ENCODE measurements at regions not wholly inside any gene's neighbourhood (a gene's known extent, or its start where the extent isn't known, plus 50 kb on each side); places are given as distances from the start of the nearest gene placed in this dataset.

DNA sequence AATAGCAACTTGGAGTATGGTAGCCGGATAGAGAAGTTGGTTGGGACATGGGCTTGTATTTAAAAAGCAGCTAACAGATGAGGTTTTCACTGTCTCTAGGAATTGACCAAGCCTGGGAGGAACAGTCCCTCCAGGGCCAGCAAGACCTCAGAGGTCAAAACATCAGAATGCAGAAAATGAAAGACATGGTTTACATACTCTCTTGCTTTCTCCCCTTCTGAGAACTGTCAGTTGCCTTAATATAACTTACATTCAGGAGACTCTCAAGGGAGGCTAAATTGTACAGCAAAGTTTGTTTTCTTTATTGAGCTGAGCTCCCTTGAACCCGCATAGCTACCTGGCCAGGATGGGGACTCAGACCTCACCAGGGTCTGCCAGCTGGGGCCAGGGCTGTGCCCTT, 179.3 kb downstream of the GAS1 start:
- Histone ChIP-seq H3K36me3 (ENCODE audit: insufficient read depth, low read length) (no peaks in the 10 kb centered on the region), H3K4me2 (ENCODE audit: low read length) (no peak overlapping the region), H2AFZ (ENCODE audit: low read depth, low read length) (no peak overlapping the region), H3K9ac (ENCODE audit: low read length) (no peak overlapping the region), H3K27ac (ENCODE audit: low read length) (no peak overlapping the region), H3F3A (ENCODE audit: insufficient read depth, low read length, poor library complexity, severe bottlenecking) (no peaks in the 10 kb centered on the region), H3K4me3 (ENCODE audit: low read length) (no peak overlapping the region), H3K27me3 (ENCODE audit: insufficient read depth, low read depth, low read length) (no peaks in the 10 kb centered on the region), H3K9me3 (ENCODE audit: low read length) (no peaks in the 10 kb centered on the region), H3K79me2 (replicated peaks; ENCODE audit: insufficient read depth, low read length) (no peaks in the 10 kb centered on the region), H4K20me1 (ENCODE audit: insufficient read depth) (no peaks in the 10 kb centered on the region), H3K9me2 (ENCODE audit: insufficient read depth, low read length) (no peaks in the 10 kb centered on the region)
- TF ChIP-seq TAF1 (IDR thresholded peaks at IDR 0.05; ENCODE audit: low read depth) (no peak), MXI1 (conservative IDR thresholded peaks at IDR 0.05; ENCODE audit: poor library complexity, severe bottlenecking) (no peak), EZH2 (IDR thresholded peaks at IDR 0.05; ENCODE audit: borderline replicate concordance, insufficient read depth, low read length, poor library complexity, severe bottlenecking) (no peak), RAD21 (conservative IDR thresholded peaks at IDR 0.05) (no peak), POLR2AphosphoS5 (IDR thresholded peaks at IDR 0.05) (no peak), EP300 (conservative IDR thresholded peaks at IDR 0.05; ENCODE audit: poor library complexity, severe bottlenecking) (no peak), SMC3 (conservative IDR thresholded peaks at IDR 0.05; ENCODE audit: poor library complexity) (no peak)
- TF ChIP-seq, protein P1, sequence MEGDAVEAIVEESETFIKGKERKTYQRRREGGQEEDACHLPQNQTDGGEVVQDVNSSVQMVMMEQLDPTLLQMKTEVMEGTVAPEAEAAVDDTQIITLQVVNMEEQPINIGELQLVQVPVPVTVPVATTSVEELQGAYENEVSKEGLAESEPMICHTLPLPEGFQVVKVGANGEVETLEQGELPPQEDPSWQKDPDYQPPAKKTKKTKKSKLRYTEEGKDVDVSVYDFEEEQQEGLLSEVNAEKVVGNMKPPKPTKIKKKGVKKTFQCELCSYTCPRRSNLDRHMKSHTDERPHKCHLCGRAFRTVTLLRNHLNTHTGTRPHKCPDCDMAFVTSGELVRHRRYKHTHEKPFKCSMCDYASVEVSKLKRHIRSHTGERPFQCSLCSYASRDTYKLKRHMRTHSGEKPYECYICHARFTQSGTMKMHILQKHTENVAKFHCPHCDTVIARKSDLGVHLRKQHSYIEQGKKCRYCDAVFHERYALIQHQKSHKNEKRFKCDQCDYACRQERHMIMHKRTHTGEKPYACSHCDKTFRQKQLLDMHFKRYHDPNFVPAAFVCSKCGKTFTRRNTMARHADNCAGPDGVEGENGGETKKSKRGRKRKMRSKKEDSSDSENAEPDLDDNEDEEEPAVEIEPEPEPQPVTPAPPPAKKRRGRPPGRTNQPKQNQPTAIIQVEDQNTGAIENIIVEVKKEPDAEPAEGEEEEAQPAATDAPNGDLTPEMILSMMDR (IDR thresholded peaks at IDR 0.05; ENCODE audit: poor library complexity, severe bottlenecking): no peak
- TF ChIP-seq, protein P2, sequence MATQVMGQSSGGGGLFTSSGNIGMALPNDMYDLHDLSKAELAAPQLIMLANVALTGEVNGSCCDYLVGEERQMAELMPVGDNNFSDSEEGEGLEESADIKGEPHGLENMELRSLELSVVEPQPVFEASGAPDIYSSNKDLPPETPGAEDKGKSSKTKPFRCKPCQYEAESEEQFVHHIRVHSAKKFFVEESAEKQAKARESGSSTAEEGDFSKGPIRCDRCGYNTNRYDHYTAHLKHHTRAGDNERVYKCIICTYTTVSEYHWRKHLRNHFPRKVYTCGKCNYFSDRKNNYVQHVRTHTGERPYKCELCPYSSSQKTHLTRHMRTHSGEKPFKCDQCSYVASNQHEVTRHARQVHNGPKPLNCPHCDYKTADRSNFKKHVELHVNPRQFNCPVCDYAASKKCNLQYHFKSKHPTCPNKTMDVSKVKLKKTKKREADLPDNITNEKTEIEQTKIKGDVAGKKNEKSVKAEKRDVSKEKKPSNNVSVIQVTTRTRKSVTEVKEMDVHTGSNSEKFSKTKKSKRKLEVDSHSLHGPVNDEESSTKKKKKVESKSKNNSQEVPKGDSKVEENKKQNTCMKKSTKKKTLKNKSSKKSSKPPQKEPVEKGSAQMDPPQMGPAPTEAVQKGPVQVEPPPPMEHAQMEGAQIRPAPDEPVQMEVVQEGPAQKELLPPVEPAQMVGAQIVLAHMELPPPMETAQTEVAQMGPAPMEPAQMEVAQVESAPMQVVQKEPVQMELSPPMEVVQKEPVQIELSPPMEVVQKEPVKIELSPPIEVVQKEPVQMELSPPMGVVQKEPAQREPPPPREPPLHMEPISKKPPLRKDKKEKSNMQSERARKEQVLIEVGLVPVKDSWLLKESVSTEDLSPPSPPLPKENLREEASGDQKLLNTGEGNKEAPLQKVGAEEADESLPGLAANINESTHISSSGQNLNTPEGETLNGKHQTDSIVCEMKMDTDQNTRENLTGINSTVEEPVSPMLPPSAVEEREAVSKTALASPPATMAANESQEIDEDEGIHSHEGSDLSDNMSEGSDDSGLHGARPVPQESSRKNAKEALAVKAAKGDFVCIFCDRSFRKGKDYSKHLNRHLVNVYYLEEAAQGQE (IDR thresholded peaks at IDR 0.05; ENCODE audit: borderline replicate concordance): no peak

DNA sequence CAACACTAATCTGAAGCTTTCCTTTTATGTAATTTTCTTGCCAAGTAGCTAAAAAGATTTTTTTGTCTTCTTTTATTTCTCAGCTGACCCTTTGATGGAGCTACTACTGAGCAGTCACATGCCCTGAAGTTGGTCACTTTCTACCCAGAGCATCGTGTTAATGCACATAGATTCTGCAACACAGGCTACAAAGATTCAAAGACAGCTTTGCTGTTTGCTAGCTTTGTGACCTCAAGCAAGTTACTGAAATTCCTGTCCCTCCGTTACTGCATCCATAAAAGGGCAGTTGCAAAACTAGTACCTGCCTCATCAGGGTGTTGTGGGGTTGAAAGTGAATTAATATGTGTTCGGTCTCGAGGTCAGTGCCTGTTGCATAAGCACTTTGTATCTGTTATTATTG, 179.9 kb downstream of the GAS1 start:
- Histone ChIP-seq H3K27ac (ENCODE audit: low read length) (no peak overlapping the region), H4K20me1 (ENCODE audit: insufficient read depth) (no peaks in the 10 kb centered on the region), H3K9me3 (ENCODE audit: low read length) (no peaks in the 10 kb centered on the region), H3K4me2 (ENCODE audit: low read length) (no peak overlapping the region), H3K36me3 (ENCODE audit: insufficient read depth, low read length) (no peaks in the 10 kb centered on the region), H3K4me3 (ENCODE audit: low read length) (no peak overlapping the region), H3K9ac (ENCODE audit: low read length) (no peak overlapping the region), H3K27me3 (ENCODE audit: insufficient read depth, low read depth, low read length) (no peaks in the 10 kb centered on the region), H3F3A (ENCODE audit: insufficient read depth, low read length, poor library complexity, severe bottlenecking) (no peaks in the 10 kb centered on the region), H3K79me2 (replicated peaks; ENCODE audit: insufficient read depth, low read length) (no peaks in the 10 kb centered on the region), H3K9me2 (ENCODE audit: insufficient read depth, low read length) (no peaks in the 10 kb centered on the region), H2AFZ (ENCODE audit: low read depth, low read length) (no peak overlapping the region)
- TF ChIP-seq MXI1 (conservative IDR thresholded peaks at IDR 0.05; ENCODE audit: poor library complexity, severe bottlenecking): no peak
- no peak for TF ChIP-seq EZH2 (IDR thresholded peaks at IDR 0.05; ENCODE audit: borderline replicate concordance, insufficient read depth, low read length, poor library complexity, severe bottlenecking)
- TF ChIP-seq EP300 (conservative IDR thresholded peaks at IDR 0.05; ENCODE audit: poor library complexity, severe bottlenecking): no peak
- no peak for TF ChIP-seq SMC3 (conservative IDR thresholded peaks at IDR 0.05; ENCODE audit: poor library complexity)
- TF ChIP-seq, protein P1 (IDR thresholded peaks at IDR 0.05; ENCODE audit: poor library complexity, severe bottlenecking): no peak
- no peak for TF ChIP-seq POLR2AphosphoS5 (IDR thresholded peaks at IDR 0.05)
- TF ChIP-seq RAD21 (conservative IDR thresholded peaks at IDR 0.05): no peak
- TF ChIP-seq, protein P2 (IDR thresholded peaks at IDR 0.05; ENCODE audit: borderline replicate concordance): no peak
- TF ChIP-seq TAF1 (IDR thresholded peaks at IDR 0.05; ENCODE audit: low read depth): no peak

Measured in neural cell (in vitro differentiated cells).